ENCODE measurements at regions not wholly inside any gene's neighbourhood (a gene's known extent, or its start where the extent isn't known, plus 50 kb on each side); places are given as distances from the start of the nearest gene placed in this dataset.

DNA sequence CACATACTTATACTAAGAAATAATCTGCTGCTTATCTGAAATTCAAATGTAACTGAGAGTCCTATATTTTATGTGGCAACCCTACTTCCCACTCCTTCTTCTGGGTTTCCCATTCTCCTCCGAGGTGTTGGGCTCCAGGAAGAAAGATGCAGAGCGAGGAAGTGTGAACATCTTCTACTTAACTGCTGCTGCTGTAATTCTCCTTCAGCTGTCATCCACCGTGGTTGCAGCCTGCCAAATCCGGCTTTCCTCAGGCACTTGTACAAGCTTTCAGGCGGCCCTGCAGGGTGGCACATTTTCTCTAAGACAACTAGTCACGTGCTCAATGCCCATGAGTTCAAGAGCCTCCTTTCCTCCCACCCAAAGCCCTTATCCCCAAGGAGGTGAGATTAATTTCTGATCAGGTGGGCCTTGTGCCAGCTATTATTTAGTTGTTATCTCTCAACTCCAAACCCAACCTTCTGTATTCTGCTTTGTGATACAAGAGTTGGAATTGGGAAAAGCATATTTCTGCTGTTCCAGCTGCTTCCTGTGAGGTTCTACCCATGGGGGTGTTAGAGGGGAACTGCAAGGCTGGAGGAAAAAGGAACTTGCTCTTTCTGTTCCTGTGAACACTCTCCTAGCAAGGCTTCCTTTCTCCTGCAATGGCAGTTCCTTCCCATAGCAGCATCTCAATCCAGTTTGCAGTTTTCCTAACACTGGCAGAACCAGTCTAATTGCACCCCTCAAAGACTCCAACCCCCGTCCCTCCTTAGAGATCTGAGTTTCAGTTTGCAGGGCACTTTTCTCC is 67.6 kb upstream of the RBBP6 start:
- TF ChIP-seq POLR2A (IDR thresholded peaks at IDR 0.05; ENCODE audit: low read length): no peak
- no peak for TF ChIP-seq GATA1 (IDR thresholded peaks at IDR 0.05; ENCODE audit: low read depth, low read length)
- no peak for DNase-seq

GRCh38 chr16:24477492-24477891 is 61.9 kb upstream of the RBBP6 start:
- no peak for DNase-seq

GRCh38 chr16:24478401-24478800 is 61.0 kb upstream of the RBBP6 start:
- DNase-seq: no peak
- TF ChIP-seq POLR2A (IDR thresholded peaks at IDR 0.05; ENCODE audit: low read length): no peak
- TF ChIP-seq GATA1 (IDR thresholded peaks at IDR 0.05; ENCODE audit: low read depth, low read length): no peak

More at GRCh38 chr16:24477492-24477891, 61.9 kb upstream of the RBBP6 start:
- no peak for TF ChIP-seq POLR2A (IDR thresholded peaks at IDR 0.05; ENCODE audit: low read length)
- no peak for TF ChIP-seq GATA1 (IDR thresholded peaks at IDR 0.05; ENCODE audit: low read depth, low read length)

DNA sequence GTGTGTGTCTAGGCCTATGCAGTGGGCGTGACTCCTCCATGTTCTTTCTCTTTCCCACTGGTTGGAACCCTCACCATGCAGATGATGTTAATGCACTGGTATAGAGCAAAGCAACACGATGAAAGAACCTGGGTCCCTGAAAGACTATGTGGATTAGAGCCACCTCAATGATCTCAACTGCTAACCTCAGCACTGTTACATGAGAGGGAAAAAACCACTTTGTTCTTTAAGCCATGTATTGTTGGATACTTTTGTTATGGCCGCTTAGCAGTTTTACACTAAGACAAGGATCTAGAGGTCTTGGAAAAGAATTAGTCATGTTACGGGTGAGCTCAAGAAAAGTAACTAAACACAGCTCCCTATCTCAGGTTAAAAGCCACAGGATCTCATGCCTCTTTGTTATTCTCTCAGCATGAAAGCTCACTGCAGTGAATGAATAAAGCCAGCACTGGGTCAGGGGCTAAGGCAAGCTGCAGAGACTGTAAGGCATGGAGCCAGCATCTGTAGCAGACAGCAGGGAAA is 56.6 kb upstream of the RBBP6 start:
- no peak for DNase-seq
- TF ChIP-seq POLR2A (IDR thresholded peaks at IDR 0.05; ENCODE audit: low read length) (no peak), GATA1 (IDR thresholded peaks at IDR 0.05; ENCODE audit: low read depth, low read length) (no peak)

GRCh38 chr16:24488045-24488444 is 51.3 kb upstream of the RBBP6 start:
- TF ChIP-seq GATA1 (IDR thresholded peaks at IDR 0.05; ENCODE audit: low read depth, low read length): no peak
- TF ChIP-seq POLR2A (IDR thresholded peaks at IDR 0.05; ENCODE audit: low read length): no peak
- DNase-seq: no peak
